ENCODE measurements at regions not wholly inside any gene's neighbourhood (a gene's known extent, or its start where the extent isn't known, plus 50 kb on each side); places are given as distances from the start of the nearest gene placed in this dataset.

DNA sequence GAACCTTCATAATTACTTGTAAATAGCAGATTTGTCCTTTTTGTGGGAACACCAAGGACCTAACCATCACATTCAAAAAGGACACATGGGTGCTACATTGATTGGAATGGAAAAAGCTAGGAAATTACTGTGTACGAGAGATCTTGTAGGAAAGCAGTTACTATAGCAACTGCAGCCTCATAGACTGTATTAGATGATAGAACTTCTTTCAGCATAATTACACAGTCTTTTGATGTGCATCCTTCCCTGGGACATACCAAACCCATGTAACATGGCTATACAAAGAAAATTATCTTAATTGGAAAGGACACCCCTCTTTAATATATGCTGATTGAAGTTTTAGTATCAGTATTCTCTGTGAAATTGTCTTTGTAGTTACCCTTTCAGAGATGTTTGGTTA lies 130.7 kb upstream of the CTSO start:
- TF ChIP-seq, protein P1, sequence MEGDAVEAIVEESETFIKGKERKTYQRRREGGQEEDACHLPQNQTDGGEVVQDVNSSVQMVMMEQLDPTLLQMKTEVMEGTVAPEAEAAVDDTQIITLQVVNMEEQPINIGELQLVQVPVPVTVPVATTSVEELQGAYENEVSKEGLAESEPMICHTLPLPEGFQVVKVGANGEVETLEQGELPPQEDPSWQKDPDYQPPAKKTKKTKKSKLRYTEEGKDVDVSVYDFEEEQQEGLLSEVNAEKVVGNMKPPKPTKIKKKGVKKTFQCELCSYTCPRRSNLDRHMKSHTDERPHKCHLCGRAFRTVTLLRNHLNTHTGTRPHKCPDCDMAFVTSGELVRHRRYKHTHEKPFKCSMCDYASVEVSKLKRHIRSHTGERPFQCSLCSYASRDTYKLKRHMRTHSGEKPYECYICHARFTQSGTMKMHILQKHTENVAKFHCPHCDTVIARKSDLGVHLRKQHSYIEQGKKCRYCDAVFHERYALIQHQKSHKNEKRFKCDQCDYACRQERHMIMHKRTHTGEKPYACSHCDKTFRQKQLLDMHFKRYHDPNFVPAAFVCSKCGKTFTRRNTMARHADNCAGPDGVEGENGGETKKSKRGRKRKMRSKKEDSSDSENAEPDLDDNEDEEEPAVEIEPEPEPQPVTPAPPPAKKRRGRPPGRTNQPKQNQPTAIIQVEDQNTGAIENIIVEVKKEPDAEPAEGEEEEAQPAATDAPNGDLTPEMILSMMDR (IDR thresholded peaks at IDR 0.05): no peak
- no peak for TF ChIP-seq EZH2 (IDR thresholded peaks at IDR 0.05; ENCODE audit: borderline replicate concordance, insufficient read depth, low read depth, low read length, poor library complexity, severe bottlenecking)
- no peaks in the 10 kb centered on the region for H4K20me1 ChIP-seq (ENCODE audit: control insufficient read depth, insufficient read depth, low read length, poor library complexity, severe bottlenecking)
- H3K4me3 ChIP-seq (ENCODE audit: control extremely low read depth in 1 of 5, extremely low read depth in 1 of 5, insufficient read depth in 1 of 5, low read depth in 2 of 5, low read length in 4 of 5): no peak overlapping the region
- no peaks in the 10 kb centered on the region for H3K36me3 ChIP-seq (replicated peaks in 1 of 2; ENCODE audit: control extremely low read depth in 1 of 2, control insufficient read depth in 1 of 2, extremely low read depth in 1 of 2, insufficient read depth in 2 of 2, low read length in 1 of 2)
- Mint-ChIP-seq H3K27ac (no peak overlapping the region), H3K4me3 (no peak overlapping the region), H3K9me3 (ENCODE audit: insufficient read depth) (peaks cover 4% of the 10 kb centered on the region), H3K27me3 (no peaks in the 10 kb centered on the region), H3K4me1 (no peaks in the 10 kb centered on the region)
- ChIA-PET CTCF (no interaction called here), POLR2A (no interaction called here)
- H3K79me2 ChIP-seq (ENCODE audit: control insufficient read depth, insufficient read depth, low read length): no peaks in the 10 kb centered on the region
- no peak for ATAC-seq (ENCODE audit: low read depth)
- H3K27me3 ChIP-seq (replicated peaks in 1 of 4; ENCODE audit: control extremely low read depth in 1 of 4, control insufficient read depth in 3 of 4, insufficient read depth in 4 of 4, low read length in 3 of 4): no peaks in the 10 kb centered on the region
- no peaks in the 10 kb centered on the region for H3K4me1 ChIP-seq (ENCODE audit: control insufficient read depth in 2 of 2, insufficient read depth in 2 of 2, low read length in 2 of 2)
- no peak overlapping the region for H3K9ac ChIP-seq (ENCODE audit: low read length)
- H2AFZ ChIP-seq (ENCODE audit: insufficient read depth, low read depth, low read length, poor library complexity, severe bottlenecking): no peak overlapping the region
- no peaks in the 10 kb centered on the region for H3K9me3 ChIP-seq (ENCODE audit: control extremely low read depth in 1 of 3, control insufficient read depth in 2 of 3, insufficient read depth in 1 of 3, low read length in 2 of 3)
- H3K4me2 ChIP-seq (replicated peaks; ENCODE audit: low read depth, low read length, poor library complexity, severe bottlenecking): no peak overlapping the region
- no CpG with 5 or more reads among the region's 1 CpG for WGBS (ENCODE audit: insufficient coverage)
- intact Hi-C loops (cut with micrococcal nuclease): no loop called here
- DNase-seq: no peak
- H3K27ac ChIP-seq (ENCODE audit: low read length in 2 of 2): no peak overlapping the region

DNA sequence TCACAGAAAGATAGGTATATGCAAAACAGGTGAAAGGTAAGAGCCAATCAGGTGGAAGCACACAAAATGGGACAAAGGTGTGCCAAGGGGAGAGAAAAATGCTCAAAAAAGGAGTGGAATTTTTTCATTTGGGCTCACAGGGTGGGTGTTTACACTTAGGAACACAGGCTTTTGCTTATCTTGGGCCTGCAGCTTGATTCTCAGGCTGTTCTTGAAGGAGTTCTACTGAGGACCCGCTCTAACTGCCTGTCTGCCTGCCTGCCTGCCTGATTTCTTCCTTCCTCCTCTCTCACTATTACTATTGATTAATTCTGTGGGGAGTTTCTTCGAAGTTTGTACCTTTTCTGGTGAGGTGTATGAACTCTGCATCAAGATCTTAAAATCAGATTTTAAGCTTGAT lies 120.3 kb upstream of the CTSO start:
- no peaks in the 10 kb centered on the region for H3K4me1 Mint-ChIP-seq
- no peak for TF ChIP-seq EZH2 (IDR thresholded peaks at IDR 0.05; ENCODE audit: borderline replicate concordance, insufficient read depth, low read depth, low read length, poor library complexity, severe bottlenecking)
- TF ChIP-seq, protein P1 (IDR thresholded peaks at IDR 0.05): no peak
- Histone ChIP-seq H3K4me3 (ENCODE audit: control extremely low read depth in 1 of 5, extremely low read depth in 1 of 5, insufficient read depth in 1 of 5, low read depth in 2 of 5, low read length in 4 of 5) (no peak overlapping the region), H3K27ac (ENCODE audit: low read length in 2 of 2) (no peak overlapping the region), H3K4me1 (ENCODE audit: control insufficient read depth in 2 of 2, insufficient read depth in 2 of 2, low read length in 2 of 2) (no peaks in the 10 kb centered on the region), H3K36me3 (replicated peaks in 1 of 2; ENCODE audit: control extremely low read depth in 1 of 2, control insufficient read depth in 1 of 2, extremely low read depth in 1 of 2, insufficient read depth in 2 of 2, low read length in 1 of 2) (no peaks in the 10 kb centered on the region), H2AFZ (ENCODE audit: insufficient read depth, low read depth, low read length, poor library complexity, severe bottlenecking) (no peak overlapping the region), H3K79me2 (ENCODE audit: control insufficient read depth, insufficient read depth, low read length) (no peaks in the 10 kb centered on the region), H4K20me1 (ENCODE audit: control insufficient read depth, insufficient read depth, low read length, poor library complexity, severe bottlenecking) (no peaks in the 10 kb centered on the region), H3K27me3 (replicated peaks in 1 of 4; ENCODE audit: control extremely low read depth in 1 of 4, control insufficient read depth in 3 of 4, insufficient read depth in 4 of 4, low read length in 3 of 4) (no peaks in the 10 kb centered on the region), H3K4me2 (replicated peaks; ENCODE audit: low read depth, low read length, poor library complexity, severe bottlenecking) (no peak overlapping the region), H3K9me3 (ENCODE audit: control extremely low read depth in 1 of 3, control insufficient read depth in 2 of 3, insufficient read depth in 1 of 3, low read length in 2 of 3) (peaks cover 0 to 10% (median 0%) of the 10 kb centered on the region in 3 donors), H3K9ac (ENCODE audit: low read length) (no peak overlapping the region)
- ChIA-PET POLR2A (no interaction called here), CTCF (no interaction called here)
- ATAC-seq (ENCODE audit: low read depth) (no peak), DNase-seq (no peak)
- H3K9me3 Mint-ChIP-seq (ENCODE audit: insufficient read depth): no peaks in the 10 kb centered on the region
- no peaks in the 10 kb centered on the region for H3K27me3 Mint-ChIP-seq
- no peak overlapping the region for H3K4me3 Mint-ChIP-seq
- no peak overlapping the region for H3K27ac Mint-ChIP-seq
- WGBS (ENCODE audit: insufficient coverage): no CpG with 5 or more reads among the region's 2 CpGs
- intact Hi-C loops (cut with micrococcal nuclease): no loop called here

All from B cell (primary cell).